ENCODE measurements at regions not wholly inside any gene's neighbourhood (a gene's known extent, or its start where the extent isn't known, plus 50 kb on each side); places are given as distances from the start of the nearest gene placed in this dataset.
"Not testable (repeated sequence)": the region's sequence is repeated elsewhere in the genome, so short reads cannot be mapped to it uniquely, and the experiment has no call there.

DNA sequence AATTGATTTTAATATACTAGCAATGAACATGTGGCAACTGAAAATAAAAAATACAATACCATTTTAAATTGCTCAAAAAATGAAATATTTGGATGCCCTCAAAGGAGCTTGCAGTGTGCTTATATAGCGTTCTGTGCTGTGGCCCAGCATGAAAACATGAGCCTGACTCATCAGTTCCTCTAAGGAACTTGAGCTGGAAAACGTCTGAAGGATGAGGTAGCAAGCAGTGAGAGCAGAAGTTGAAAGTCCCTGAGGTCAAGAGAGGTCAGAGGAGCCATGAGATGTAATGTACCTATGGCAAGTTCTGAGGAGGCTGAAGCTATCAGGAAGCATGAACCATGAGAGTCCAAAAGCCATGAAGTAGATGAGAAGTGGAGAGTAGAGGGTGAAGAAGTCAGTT lies 59.7 kb downstream of the HMGB3 start:
- DNase-seq (ENCODE audit: low read depth, low spot score) = no peak
- in situ Hi-C loops (cut with HindIII; ENCODE audit: low pct_unique_long_range_greater_than_20kb, low sequenced_read_pairs) = no loop called here

DNA sequence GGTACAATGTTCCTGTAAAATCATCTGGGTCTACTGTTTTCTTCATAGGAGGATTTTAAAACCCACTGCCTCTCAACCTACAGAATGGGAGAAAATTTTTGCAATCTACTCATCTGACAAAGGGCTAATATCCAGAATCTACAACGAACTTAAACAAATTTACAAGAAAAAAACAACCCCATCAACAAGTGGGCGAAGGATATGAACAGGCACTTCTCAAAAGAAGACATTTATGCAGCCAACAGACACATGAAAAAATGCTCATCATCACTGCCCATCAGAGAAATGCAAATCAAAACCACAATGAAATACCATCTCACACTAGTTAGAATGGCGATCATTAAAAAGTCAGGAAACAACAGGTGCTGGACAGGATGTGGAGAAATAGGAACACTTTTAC lies 83.2 kb downstream of the HMGB3 start:
- DNase-seq (ENCODE audit: low read depth, low spot score); in situ Hi-C loops (cut with HindIII; ENCODE audit: low pct_unique_long_range_greater_than_20kb, low sequenced_read_pairs): not testable (repeated sequence)

DNA sequence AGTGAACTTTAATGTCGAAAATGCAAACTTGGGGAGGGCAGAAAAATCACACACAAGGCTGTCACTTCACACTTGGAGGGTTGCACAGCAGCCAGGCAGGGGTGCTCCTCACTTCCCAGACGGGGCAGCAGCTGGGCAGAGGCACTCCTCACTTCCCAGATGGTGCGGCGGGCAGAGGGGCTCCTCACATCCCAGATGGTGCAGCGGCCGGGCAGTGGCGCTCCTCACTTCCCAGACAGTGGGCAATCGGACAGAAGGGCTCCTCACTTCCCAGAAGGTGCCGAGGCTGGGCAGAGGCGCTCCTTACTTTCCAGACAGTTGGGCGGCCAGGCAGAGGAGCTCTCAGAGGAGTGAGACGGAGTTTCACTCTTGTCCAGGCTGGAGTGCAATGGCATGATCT lies 90.6 kb downstream of the HMGB3 start:
- DNase-seq (ENCODE audit: low read depth, low spot score) = no peak
- in situ Hi-C loops (cut with HindIII; ENCODE audit: low pct_unique_long_range_greater_than_20kb, low sequenced_read_pairs) = no loop called here

DNA sequence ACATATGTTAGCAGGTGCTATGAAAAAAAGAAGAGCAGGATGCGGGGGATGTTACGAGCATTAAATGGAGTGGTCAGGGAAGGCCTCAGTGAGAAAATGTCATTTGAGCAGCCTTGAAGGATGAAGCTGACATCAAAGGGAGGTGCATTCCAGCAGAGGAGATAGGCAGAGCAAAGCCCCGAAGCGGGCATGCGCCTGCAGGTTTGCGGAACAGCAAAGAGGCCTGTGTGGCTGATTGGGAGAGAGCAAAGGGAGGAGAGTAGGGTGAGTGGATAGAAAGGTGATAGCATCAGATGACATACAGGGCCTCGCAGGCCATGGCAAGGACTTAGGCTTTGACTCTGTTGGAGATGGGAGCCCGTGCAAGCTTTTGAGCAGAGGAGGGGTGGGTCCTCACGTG lies 95.4 kb upstream of the GPR50 start:
- DNase-seq (ENCODE audit: low read depth, low spot score) = no peak
- in situ Hi-C loops (cut with HindIII; ENCODE audit: low pct_unique_long_range_greater_than_20kb, low sequenced_read_pairs) = no loop called here

DNA sequence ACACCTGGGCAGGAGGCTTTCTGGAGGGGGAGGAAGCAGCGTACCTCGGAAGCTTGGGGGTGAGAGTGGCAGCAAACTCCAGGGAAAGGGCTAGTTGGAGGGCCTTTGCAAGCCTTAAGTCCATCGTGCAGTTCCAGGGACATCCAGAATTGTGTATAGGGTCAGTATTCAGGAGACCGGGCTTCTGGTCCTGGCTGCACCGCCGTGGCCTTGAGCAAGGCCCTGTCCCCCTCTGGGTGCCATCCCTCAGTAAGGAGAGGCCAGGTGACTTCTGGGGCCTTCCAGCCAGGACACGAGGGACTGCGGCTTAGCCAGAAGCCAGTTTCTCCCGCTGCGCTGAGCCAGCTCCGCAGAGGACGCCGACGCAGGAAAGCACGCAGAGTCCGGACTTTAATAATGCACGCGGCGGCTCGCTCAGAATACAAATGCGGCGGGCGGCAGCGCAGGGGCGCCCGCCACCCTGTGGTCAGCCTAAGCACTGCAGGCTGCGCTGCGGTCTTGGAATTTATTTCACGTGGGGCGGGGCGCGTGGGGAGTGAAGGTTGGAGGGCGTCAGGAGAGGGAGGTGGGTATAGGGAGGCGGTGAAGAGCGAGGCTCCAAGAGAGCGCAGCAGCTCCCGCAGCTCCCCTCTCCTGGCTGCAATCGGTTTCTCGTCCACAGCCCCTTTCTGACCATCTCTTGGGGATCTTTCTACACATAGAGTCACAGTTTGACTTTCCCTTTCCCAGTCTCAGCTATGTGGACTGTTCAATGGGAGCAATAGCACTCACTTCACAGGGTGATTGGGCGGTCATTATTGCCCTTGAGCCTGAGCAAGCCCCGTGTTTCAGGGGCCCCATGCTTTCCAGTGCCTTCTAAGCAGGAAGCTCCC lies 94.1 kb upstream of the GPR50 start:
- DNase-seq (ENCODE audit: low read depth, low spot score) = peak; percentile 59
- in situ Hi-C loops (cut with HindIII; ENCODE audit: low pct_unique_long_range_greater_than_20kb, low sequenced_read_pairs) = no loop called here

GRCh38 chrX:151084454-151084853 lies 91.9 kb upstream of the GPR50 start:
- in situ Hi-C loops (cut with HindIII; ENCODE audit: low pct_unique_long_range_greater_than_20kb, low sequenced_read_pairs) = no loop called here
- DNase-seq (ENCODE audit: low read depth, low spot score) = no peak

- in situ Hi-C loops (cut with HindIII; ENCODE audit: low pct_unique_long_range_greater_than_20kb, low sequenced_read_pairs) = no loop called here
- DNase-seq (ENCODE audit: low read depth, low spot score) = no peak
These were observed 91.2 kb upstream of the GPR50 start for GRCh38 chrX:151085207-151085606.

GRCh38 chrX:151088221-151088620 lies 88.2 kb upstream of the GPR50 start:
- in situ Hi-C loops (cut with HindIII; ENCODE audit: low pct_unique_long_range_greater_than_20kb, low sequenced_read_pairs) = no loop called here
- DNase-seq (ENCODE audit: low read depth, low spot score) = no peak

- DNase-seq (ENCODE audit: low read depth, low spot score) = no peak
- in situ Hi-C loops (cut with HindIII; ENCODE audit: low pct_unique_long_range_greater_than_20kb, low sequenced_read_pairs) = no loop called here
These were observed 77.4 kb upstream of the GPR50 start for GRCh38 chrX:151099001-151099400.

- in situ Hi-C loops (cut with HindIII; ENCODE audit: low pct_unique_long_range_greater_than_20kb, low sequenced_read_pairs) = no loop called here
These were observed 75.6 kb upstream of the GPR50 start for GRCh38 chrX:151100799-151101198.

DNA sequence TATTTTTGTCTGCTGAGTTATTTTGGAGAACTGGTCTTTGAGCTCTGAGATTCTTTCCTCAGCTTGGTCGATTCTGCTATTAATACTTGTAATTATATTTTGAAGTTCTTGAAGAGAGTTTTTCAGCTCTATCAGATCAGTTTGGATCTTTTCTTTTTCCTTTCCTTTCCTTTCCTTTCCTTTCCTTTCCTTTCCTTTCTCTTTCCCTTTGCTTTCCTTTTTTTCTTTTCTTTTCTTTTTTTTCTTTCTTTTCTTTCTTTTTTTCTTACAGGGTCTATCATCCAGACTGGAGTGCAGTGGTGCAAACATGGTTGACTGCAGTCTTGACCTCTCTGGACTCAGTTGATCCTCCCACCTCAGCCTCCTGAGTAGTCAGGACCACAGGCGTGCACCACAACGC lies 63.2 kb upstream of the GPR50 start:
- in situ Hi-C loops (cut with HindIII; ENCODE audit: low pct_unique_long_range_greater_than_20kb, low sequenced_read_pairs); DNase-seq (ENCODE audit: low read depth, low spot score): not testable (repeated sequence)

More at GRCh38 chrX:151100799-151101198, 75.6 kb upstream of the GPR50 start:
- no peak for DNase-seq (ENCODE audit: low read depth, low spot score)

Data from SK-MEL-5 (cell line).